ENCODE measurements at regions not wholly inside any gene's neighbourhood (a gene's known extent, or its start where the extent isn't known, plus 50 kb on each side); places are given as distances from the start of the nearest gene placed in this dataset.

- no peak for TF ChIP-seq POLR2A (IDR thresholded peaks at IDR 0.05)
- TF ChIP-seq, protein P1, sequence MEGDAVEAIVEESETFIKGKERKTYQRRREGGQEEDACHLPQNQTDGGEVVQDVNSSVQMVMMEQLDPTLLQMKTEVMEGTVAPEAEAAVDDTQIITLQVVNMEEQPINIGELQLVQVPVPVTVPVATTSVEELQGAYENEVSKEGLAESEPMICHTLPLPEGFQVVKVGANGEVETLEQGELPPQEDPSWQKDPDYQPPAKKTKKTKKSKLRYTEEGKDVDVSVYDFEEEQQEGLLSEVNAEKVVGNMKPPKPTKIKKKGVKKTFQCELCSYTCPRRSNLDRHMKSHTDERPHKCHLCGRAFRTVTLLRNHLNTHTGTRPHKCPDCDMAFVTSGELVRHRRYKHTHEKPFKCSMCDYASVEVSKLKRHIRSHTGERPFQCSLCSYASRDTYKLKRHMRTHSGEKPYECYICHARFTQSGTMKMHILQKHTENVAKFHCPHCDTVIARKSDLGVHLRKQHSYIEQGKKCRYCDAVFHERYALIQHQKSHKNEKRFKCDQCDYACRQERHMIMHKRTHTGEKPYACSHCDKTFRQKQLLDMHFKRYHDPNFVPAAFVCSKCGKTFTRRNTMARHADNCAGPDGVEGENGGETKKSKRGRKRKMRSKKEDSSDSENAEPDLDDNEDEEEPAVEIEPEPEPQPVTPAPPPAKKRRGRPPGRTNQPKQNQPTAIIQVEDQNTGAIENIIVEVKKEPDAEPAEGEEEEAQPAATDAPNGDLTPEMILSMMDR (IDR thresholded peaks at IDR 0.05) = no peak
- intact Hi-C loops (cut with DNase I; ENCODE audit: low total_unique reads) = no loop called here
- 65 to 72% methylated on average over 4 of the region's 4 CpGs for WGBS, 2 donors
- DNase-seq (ENCODE audit: low spot score in 2 of 2) = no peak
- no peak overlapping the region for H3K4me3 ChIP-seq (ENCODE audit: low read depth, poor library complexity, severe bottlenecking)
Measured at GRCh38 chr3:187941135-187941847, 196.0 kb upstream of the BCL6 start.

GRCh38 chr3:187941848-187942194 lies 196.6 kb upstream of the BCL6 start:
- H3K4me3 ChIP-seq (ENCODE audit: low read depth, poor library complexity, severe bottlenecking) = no peak overlapping the region
- intact Hi-C loops (cut with DNase I; ENCODE audit: low total_unique reads) = no loop called here
- DNase-seq (ENCODE audit: low spot score in 2 of 2) = no peak
- TF ChIP-seq, protein P1 (IDR thresholded peaks at IDR 0.05) = no peak
- no peak for TF ChIP-seq POLR2A (IDR thresholded peaks at IDR 0.05)
- WGBS, 2 donors = 94 to 95% methylated on average over 2 of the region's 2 CpGs

GRCh38 chr3:187942658-187943241 lies 197.5 kb upstream of the BCL6 start:
- TF ChIP-seq POLR2A (IDR thresholded peaks at IDR 0.05) = no peak
- TF ChIP-seq, protein P1 (IDR thresholded peaks at IDR 0.05) = no peak
- intact Hi-C loops (cut with DNase I; ENCODE audit: low total_unique reads) = no loop called here
- DNase-seq (ENCODE audit: low spot score in 2 of 2) = no peak
- WGBS, 2 donors = 96% methylated on average over 10 of the region's 10 CpGs
- no peak overlapping the region for H3K4me3 ChIP-seq (ENCODE audit: low read depth, poor library complexity, severe bottlenecking)

DNA sequence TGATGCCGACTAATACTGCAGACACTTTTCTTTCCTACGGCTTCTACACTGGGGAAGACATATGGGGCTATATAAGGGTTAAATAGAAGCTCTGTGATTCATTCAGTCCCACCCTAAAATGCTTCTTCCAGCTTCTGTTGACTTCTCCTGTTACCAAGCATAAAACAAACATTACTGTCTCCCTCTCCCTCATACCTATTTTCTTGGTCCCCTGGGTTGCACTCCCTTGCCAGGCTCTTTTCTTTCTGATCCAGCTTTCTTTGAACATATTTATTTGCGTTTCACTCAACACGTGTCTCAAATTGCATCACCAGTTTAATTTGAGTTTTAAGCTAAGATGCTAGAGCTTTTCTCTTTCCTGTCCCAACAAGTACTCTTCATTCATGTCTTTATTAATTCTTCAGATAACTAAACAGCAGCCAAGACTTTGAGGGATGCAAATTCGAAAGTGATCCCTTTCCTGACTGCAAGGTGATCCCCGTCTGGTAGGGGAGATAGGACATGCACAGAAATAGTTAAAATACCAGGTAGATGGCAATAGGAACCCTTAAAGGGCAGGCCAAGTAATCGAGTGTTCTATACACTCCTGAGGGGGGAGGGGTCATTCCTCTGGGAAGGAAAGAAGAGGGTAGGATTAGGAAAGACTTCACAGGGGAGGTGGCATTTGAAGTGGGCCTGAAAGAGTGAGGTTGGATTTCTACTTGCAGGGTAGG lies 198.6 kb upstream of the BCL6 start:
- intact Hi-C loops (cut with DNase I; ENCODE audit: low total_unique reads) = no loop called here
- no peak for TF ChIP-seq POLR2A (IDR thresholded peaks at IDR 0.05)
- TF ChIP-seq, protein P1 (IDR thresholded peaks at IDR 0.05) = no peak
- WGBS, 2 donors = 28% methylated on average over 7 of the region's 7 CpGs
- no peak for DNase-seq (ENCODE audit: low spot score in 2 of 2)
- no peak overlapping the region for H3K4me3 ChIP-seq (ENCODE audit: low read depth, poor library complexity, severe bottlenecking)

- intact Hi-C loops (cut with DNase I; ENCODE audit: low total_unique reads) = no loop called here
- TF ChIP-seq, protein P1 (IDR thresholded peaks at IDR 0.05) = no peak
- TF ChIP-seq POLR2A (IDR thresholded peaks at IDR 0.05) = no peak
- WGBS, 2 donors = 50 to 64% methylated on average over 10 of the region's 10 CpGs
- no peak overlapping the region for H3K4me3 ChIP-seq (ENCODE audit: low read depth, poor library complexity, severe bottlenecking)
- DNase-seq (ENCODE audit: low spot score in 2 of 2) = no peak
Measured at GRCh38 chr3:187944390-187945179, 199.3 kb upstream of the BCL6 start.

All from lower leg skin (tissue), 4 donors.